Astrocyte of the cerebellum (primary cell): ENCODE measurements at regions not wholly inside any gene's neighbourhood (a gene's known extent, or its start where the extent isn't known, plus 50 kb on each side); places are given as distances from the start of the nearest gene placed in this dataset.

Source experiments
- DNase-seq: peaks from one replicate; pipeline ENCODE4 v3.0.0-alpha.2; 2011; ENCODE audit warnings: low read depth
- H3K4me3 ChIP-seq: 2 replicates; pipeline ENCODE4 v1.5.1; 2011; ENCODE audit warnings: mild to moderate bottlenecking, low read depth, low read length, moderate library complexity
- CTCF ChIP-seq: IDR thresholded peaks from 2 replicates; pipeline ENCODE4 v1.5.1; 2012; ENCODE audit warnings: low read length, low read depth, moderate library complexity, mild to moderate bottlenecking; ENCODE audit errors: missing control alignments
- in situ Hi-C: cut with HindIII; loops from 2 replicates; pipeline ENCODE4 v1.10.0; 2017; ENCODE audit warnings: low sequenced_read_pairs

GRCh38 chr20:22260506-22260905 is 323.9 kb downstream of the FOXA2 start:
- H3K4me3 ChIP-seq: no peak overlapping the region
- DNase-seq: no peak
- TF ChIP-seq CTCF: no peak
- in situ Hi-C loops: no loop called here

GRCh38 chr20:22257912-22258311 is 326.5 kb downstream of the FOXA2 start:
- TF ChIP-seq CTCF: no peak
- no peak for DNase-seq
- H3K4me3 ChIP-seq: no peak overlapping the region
- in situ Hi-C loops: no loop called here

- in situ Hi-C loops: no loop called here
- H3K4me3 ChIP-seq: no peak overlapping the region
- DNase-seq: no peak
- TF ChIP-seq CTCF: peak; percentile 54
Observed at GRCh38 chr20:22248051-22248667, 336.2 kb downstream of the FOXA2 start.

GRCh38 chr20:22245139-22245538 is 339.2 kb downstream of the FOXA2 start:
- in situ Hi-C loops: no loop called here
- DNase-seq: no peak
- TF ChIP-seq CTCF: no peak
- no peak overlapping the region for H3K4me3 ChIP-seq

GRCh38 chr20:22243067-22243466 is 341.3 kb downstream of the FOXA2 start:
- H3K4me3 ChIP-seq: no peak overlapping the region
- no peak for DNase-seq
- no peak for TF ChIP-seq CTCF
- in situ Hi-C loops: no loop called here

GRCh38 chr20:22241609-22242008 is 342.8 kb downstream of the FOXA2 start:
- in situ Hi-C loops: no loop called here
- TF ChIP-seq CTCF: no peak
- H3K4me3 ChIP-seq: no peak overlapping the region
- no peak for DNase-seq
